K562 (cell line): ENCODE measurements at regions not wholly inside any gene's neighbourhood (a gene's known extent, or its start where the extent isn't known, plus 50 kb on each side); places are given as distances from the start of the nearest gene placed in this dataset.

Source experiments
- ESRRB ChIP-seq: fragments of 250-450 bp; sonication (Bioruptor Pico); IDR thresholded peaks from 2 replicates; pipeline ENCODE4 v1.5.0; 2020; ENCODE audit warnings: mild to moderate bottlenecking, moderate library complexity, borderline replicate concordance
- GABPB1 ChIP-seq: sonication (generic); formaldehyde crosslinking; IDR thresholded peaks from 2 replicates; pipeline ENCODE4 v1.8.0; 2022; ENCODE audit warnings: mild to moderate bottlenecking, missing genetic modification reagents
- POLR2A ChIP-seq: fragments of 450-650 bp; conservative IDR thresholded peaks from 2 replicates; pipeline ENCODE4 v1.6.1; 2016
- YY1 ChIP-seq, 3 experiments: IDR thresholded peaks; 2 replicates each; pipeline ENCODE4 v1.6.1; 2011; ENCODE audit warnings: low read length in 2 of 3, mild to moderate bottlenecking in 2 of 3, moderate library complexity in 2 of 3, borderline replicate concordance in 1 of 3, control low read depth in 1 of 3, low read depth in 1 of 3; ENCODE audit not compliant: insufficient read depth in 3 of 3, insufficient replicate concordance in 2 of 3, control insufficient read depth in 1 of 3, insufficient read length in 1 of 3; ENCODE audit errors: extremely low read depth in 1 of 3
- ZNF24 ChIP-seq: fragments of 450-650 bp; IDR thresholded peaks from 2 replicates; pipeline ENCODE4 v1.6.1; 2016
- TF ChIP-seq, protein P1 (sequence below), 3 experiments: IDR thresholded peaks in 2 of 3; conservative IDR thresholded peaks in 1 of 3; 2 replicates each; pipeline ENCODE4 v1.5.1; 2011 to 2012; ENCODE audit warnings: low read length in 3 of 3, mild to moderate bottlenecking in 3 of 3, control low read depth in 2 of 3, improper control_type of control experiment in 1 of 3, inconsistent platforms in 1 of 3, low read depth in 1 of 3, mixed read lengths in 1 of 3, moderate library complexity in 1 of 3; ENCODE audit not compliant: insufficient read depth in 2 of 3
- TF ChIP-seq, protein P2 (sequence below): fragments of 450-650 bp; IDR thresholded peaks from 2 replicates; pipeline ENCODE4 v1.7.1; 2018; ENCODE audit warnings: mild to moderate bottlenecking, low read depth; ENCODE audit not compliant: partially characterized antibody
- TF ChIP-seq, protein P3 (sequence below): fragments of 250-450 bp; sonication (Bioruptor Pico); IDR thresholded peaks from 2 replicates; pipeline ENCODE4 v1.5.0; 2020; ENCODE audit warnings: mild to moderate bottlenecking, borderline replicate concordance

DNA sequence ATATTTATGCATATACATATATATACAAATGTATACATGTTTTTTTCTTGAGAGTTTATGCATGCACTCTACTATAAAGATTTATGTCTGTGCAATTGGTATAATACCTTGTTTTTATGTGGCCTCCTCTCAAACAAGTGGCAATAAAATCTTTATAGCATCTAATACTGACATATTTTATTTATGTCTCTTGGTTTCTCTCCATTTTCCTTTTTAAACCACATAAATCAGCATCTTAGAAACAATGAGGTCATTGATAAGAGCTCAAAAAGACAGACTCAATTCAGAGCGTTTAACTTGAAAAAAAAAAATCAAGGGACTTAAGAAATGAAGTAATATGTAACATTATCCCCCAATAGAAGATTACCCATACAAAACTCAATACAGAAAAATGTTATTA lies 1442.2 kb upstream of the ALCAM start:
- TF ChIP-seq, protein P1, sequence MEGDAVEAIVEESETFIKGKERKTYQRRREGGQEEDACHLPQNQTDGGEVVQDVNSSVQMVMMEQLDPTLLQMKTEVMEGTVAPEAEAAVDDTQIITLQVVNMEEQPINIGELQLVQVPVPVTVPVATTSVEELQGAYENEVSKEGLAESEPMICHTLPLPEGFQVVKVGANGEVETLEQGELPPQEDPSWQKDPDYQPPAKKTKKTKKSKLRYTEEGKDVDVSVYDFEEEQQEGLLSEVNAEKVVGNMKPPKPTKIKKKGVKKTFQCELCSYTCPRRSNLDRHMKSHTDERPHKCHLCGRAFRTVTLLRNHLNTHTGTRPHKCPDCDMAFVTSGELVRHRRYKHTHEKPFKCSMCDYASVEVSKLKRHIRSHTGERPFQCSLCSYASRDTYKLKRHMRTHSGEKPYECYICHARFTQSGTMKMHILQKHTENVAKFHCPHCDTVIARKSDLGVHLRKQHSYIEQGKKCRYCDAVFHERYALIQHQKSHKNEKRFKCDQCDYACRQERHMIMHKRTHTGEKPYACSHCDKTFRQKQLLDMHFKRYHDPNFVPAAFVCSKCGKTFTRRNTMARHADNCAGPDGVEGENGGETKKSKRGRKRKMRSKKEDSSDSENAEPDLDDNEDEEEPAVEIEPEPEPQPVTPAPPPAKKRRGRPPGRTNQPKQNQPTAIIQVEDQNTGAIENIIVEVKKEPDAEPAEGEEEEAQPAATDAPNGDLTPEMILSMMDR (IDR thresholded peaks at IDR 0.05 in 2 of 3, conservative IDR thresholded peaks at IDR 0.05 in 1 of 3; ENCODE audit: insufficient read depth in 2 of 3, low read depth in 1 of 3, low read length in 3 of 3): no peak
- TF ChIP-seq ESRRB (CRISPR knock-in tag) (no peak), POLR2A (no peak), ZNF24 (no peak), GABPB1 (CRISPR knock-in tag) (no peak), YY1 (IDR thresholded peaks at IDR 0.05; ENCODE audit: borderline replicate concordance in 1 of 3, control insufficient read depth in 1 of 3, extremely low read depth in 1 of 3, insufficient read depth in 3 of 3, insufficient read length in 1 of 3, insufficient replicate concordance in 2 of 3, low read depth in 1 of 3, low read length in 2 of 3) (no peak)
- TF ChIP-seq, protein P2, sequence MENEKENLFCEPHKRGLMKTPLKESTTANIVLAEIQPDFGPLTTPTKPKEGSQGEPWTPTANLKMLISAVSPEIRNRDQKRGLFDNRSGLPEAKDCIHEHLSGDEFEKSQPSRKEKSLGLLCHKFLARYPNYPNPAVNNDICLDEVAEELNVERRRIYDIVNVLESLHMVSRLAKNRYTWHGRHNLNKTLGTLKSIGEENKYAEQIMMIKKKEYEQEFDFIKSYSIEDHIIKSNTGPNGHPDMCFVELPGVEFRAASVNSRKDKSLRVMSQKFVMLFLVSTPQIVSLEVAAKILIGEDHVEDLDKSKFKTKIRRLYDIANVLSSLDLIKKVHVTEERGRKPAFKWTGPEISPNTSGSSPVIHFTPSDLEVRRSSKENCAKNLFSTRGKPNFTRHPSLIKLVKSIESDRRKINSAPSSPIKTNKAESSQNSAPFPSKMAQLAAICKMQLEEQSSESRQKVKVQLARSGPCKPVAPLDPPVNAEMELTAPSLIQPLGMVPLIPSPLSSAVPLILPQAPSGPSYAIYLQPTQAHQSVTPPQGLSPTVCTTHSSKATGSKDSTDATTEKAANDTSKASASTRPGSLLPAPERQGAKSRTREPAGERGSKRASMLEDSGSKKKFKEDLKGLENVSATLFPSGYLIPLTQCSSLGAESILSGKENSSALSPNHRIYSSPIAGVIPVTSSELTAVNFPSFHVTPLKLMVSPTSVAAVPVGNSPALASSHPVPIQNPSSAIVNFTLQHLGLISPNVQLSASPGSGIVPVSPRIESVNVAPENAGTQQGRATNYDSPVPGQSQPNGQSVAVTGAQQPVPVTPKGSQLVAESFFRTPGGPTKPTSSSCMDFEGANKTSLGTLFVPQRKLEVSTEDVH: no peak
- TF ChIP-seq, protein P3, sequence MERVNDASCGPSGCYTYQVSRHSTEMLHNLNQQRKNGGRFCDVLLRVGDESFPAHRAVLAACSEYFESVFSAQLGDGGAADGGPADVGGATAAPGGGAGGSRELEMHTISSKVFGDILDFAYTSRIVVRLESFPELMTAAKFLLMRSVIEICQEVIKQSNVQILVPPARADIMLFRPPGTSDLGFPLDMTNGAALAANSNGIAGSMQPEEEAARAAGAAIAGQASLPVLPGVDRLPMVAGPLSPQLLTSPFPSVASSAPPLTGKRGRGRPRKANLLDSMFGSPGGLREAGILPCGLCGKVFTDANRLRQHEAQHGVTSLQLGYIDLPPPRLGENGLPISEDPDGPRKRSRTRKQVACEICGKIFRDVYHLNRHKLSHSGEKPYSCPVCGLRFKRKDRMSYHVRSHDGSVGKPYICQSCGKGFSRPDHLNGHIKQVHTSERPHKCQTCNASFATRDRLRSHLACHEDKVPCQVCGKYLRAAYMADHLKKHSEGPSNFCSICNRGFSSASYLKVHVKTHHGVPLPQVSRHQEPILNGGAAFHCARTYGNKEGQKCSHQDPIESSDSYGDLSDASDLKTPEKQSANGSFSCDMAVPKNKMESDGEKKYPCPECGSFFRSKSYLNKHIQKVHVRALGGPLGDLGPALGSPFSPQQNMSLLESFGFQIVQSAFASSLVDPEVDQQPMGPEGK (CRISPR knock-in tag): no peak
